ENCODE measurements at regions not wholly inside any gene's neighbourhood (a gene's known extent, or its start where the extent isn't known, plus 50 kb on each side); places are given as distances from the start of the nearest gene placed in this dataset.

DNA sequence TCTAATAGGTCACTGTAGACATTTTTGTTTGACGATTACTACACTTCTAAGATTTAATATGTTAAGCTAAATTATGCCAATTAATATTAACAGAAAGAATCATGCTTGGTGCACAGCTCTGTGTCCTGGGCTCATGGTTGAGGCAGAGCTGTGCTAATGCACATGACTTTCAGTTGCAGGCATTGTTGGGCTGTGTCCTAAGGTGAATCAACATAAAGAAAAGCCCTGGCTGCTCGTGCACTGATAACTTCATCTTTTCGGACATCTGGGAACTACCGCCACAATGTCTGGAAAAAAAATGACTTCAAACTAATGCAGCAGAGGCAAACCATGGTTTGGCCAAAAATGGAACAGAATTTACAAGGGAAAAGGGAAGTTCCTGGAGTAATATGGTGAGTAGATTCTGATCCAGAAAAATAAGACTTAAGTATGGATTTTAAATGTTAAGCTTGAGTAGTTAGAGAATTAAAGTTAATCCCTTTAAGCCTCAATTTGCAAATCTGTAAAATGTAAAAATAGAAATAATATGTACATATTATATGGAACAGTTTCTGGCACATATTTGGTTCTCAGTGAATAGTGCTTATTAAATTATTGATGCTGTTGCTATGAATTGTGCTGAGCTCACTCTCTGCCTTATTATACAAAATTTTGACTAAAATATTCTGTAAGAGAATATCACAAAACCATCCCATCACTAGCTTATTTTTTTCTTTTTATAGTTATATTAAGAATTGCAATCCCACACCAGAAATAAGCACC lies 186.1 kb downstream of the BRINP2 start:
- no peaks in the 10 kb centered on the region for H3K79me2 ChIP-seq (ENCODE audit: control insufficient read depth, insufficient read depth, low read length)
- Mint-ChIP-seq H3K4me1 (no peaks in the 10 kb centered on the region), H3K4me3 (no peak overlapping the region), H3K9me3 (ENCODE audit: insufficient read depth) (no peaks in the 10 kb centered on the region), H3K27me3 (peaks cover 5% of the 10 kb centered on the region), H3K27ac (no peak overlapping the region)
- H3K4me3 ChIP-seq (ENCODE audit: control extremely low read depth in 1 of 5, extremely low read depth in 1 of 5, insufficient read depth in 1 of 5, low read depth in 2 of 5, low read length in 4 of 5): no peak overlapping the region
- H2AFZ ChIP-seq (ENCODE audit: insufficient read depth, low read depth, low read length, poor library complexity, severe bottlenecking): no peak overlapping the region
- H3K9ac ChIP-seq (ENCODE audit: low read length): no peak overlapping the region
- no peaks in the 10 kb centered on the region for H4K20me1 ChIP-seq (ENCODE audit: control insufficient read depth, insufficient read depth, low read length, poor library complexity, severe bottlenecking)
- POLR2A ChIA-PET: no interaction called here
- no peaks in the 10 kb centered on the region for H3K27me3 ChIP-seq (replicated peaks in 1 of 4; ENCODE audit: control extremely low read depth in 1 of 4, control insufficient read depth in 3 of 4, insufficient read depth in 4 of 4, low read length in 3 of 4)
- intact Hi-C loops (cut with micrococcal nuclease): no loop called here
- H3K36me3 ChIP-seq (replicated peaks in 1 of 2; ENCODE audit: control extremely low read depth in 1 of 2, control insufficient read depth in 1 of 2, extremely low read depth in 1 of 2, insufficient read depth in 2 of 2, low read length in 1 of 2): no peaks in the 10 kb centered on the region
- TF ChIP-seq CTCF (IDR thresholded peaks at IDR 0.05): no peak
- TF ChIP-seq EZH2 (IDR thresholded peaks at IDR 0.05; ENCODE audit: borderline replicate concordance, insufficient read depth, low read depth, low read length, poor library complexity, severe bottlenecking): no peak
- CTCF ChIA-PET: no interaction called here
- DNase-seq: no peak
- H3K4me1 ChIP-seq (ENCODE audit: control insufficient read depth in 2 of 2, insufficient read depth in 2 of 2, low read length in 2 of 2): no peaks in the 10 kb centered on the region
- no peak for ATAC-seq (ENCODE audit: low read depth)
- H3K4me2 ChIP-seq (replicated peaks; ENCODE audit: low read depth, low read length, poor library complexity, severe bottlenecking): no peak overlapping the region
- no peak overlapping the region for H3K27ac ChIP-seq (ENCODE audit: low read length in 2 of 2)
- WGBS (ENCODE audit: insufficient coverage): 96% methylated on average over 3 of the region's 4 CpGs
- H3K9me3 ChIP-seq (ENCODE audit: control extremely low read depth in 1 of 3, control insufficient read depth in 2 of 3, insufficient read depth in 1 of 3, low read length in 2 of 3): no peaks in the 10 kb centered on the region

- ChIA-PET POLR2A (no interaction called here), CTCF (no interaction called here)
- TF ChIP-seq EZH2 (IDR thresholded peaks at IDR 0.05; ENCODE audit: borderline replicate concordance, insufficient read depth, low read depth, low read length, poor library complexity, severe bottlenecking) (no peak), CTCF (IDR thresholded peaks at IDR 0.05) (no peak)
- ATAC-seq (ENCODE audit: low read depth): no peak
- Histone ChIP-seq H2AFZ (ENCODE audit: insufficient read depth, low read depth, low read length, poor library complexity, severe bottlenecking) (no peak overlapping the region), H3K79me2 (ENCODE audit: control insufficient read depth, insufficient read depth, low read length) (no peaks in the 10 kb centered on the region), H3K9ac (ENCODE audit: low read length) (no peak overlapping the region), H3K4me2 (replicated peaks; ENCODE audit: low read depth, low read length, poor library complexity, severe bottlenecking) (no peak overlapping the region), H4K20me1 (ENCODE audit: control insufficient read depth, insufficient read depth, low read length, poor library complexity, severe bottlenecking) (no peaks in the 10 kb centered on the region), H3K27ac (ENCODE audit: low read length in 2 of 2) (no peak overlapping the region), H3K4me1 (ENCODE audit: control insufficient read depth in 2 of 2, insufficient read depth in 2 of 2, low read length in 2 of 2) (no peaks in the 10 kb centered on the region), H3K9me3 (ENCODE audit: control extremely low read depth in 1 of 3, control insufficient read depth in 2 of 3, insufficient read depth in 1 of 3, low read length in 2 of 3) (no peaks in the 10 kb centered on the region), H3K27me3 (replicated peaks in 1 of 4; ENCODE audit: control extremely low read depth in 1 of 4, control insufficient read depth in 3 of 4, insufficient read depth in 4 of 4, low read length in 3 of 4) (no peaks in the 10 kb centered on the region), H3K36me3 (replicated peaks in 1 of 2; ENCODE audit: control extremely low read depth in 1 of 2, control insufficient read depth in 1 of 2, extremely low read depth in 1 of 2, insufficient read depth in 2 of 2, low read length in 1 of 2) (no peaks in the 10 kb centered on the region), H3K4me3 (ENCODE audit: control extremely low read depth in 1 of 5, extremely low read depth in 1 of 5, insufficient read depth in 1 of 5, low read depth in 2 of 5, low read length in 4 of 5) (no peak overlapping the region)
- Mint-ChIP-seq H3K4me3 (no peak overlapping the region), H3K9me3 (ENCODE audit: insufficient read depth) (no peaks in the 10 kb centered on the region), H3K4me1 (no peaks in the 10 kb centered on the region), H3K27ac (no peak overlapping the region), H3K27me3 (peaks cover 5% of the 10 kb centered on the region)
- intact Hi-C loops (cut with micrococcal nuclease): no loop called here
- no CpG with 5 or more reads among the region's 2 CpGs for WGBS (ENCODE audit: insufficient coverage)
- DNase-seq: no peak
Measured at GRCh38 chr1:177355575-177355974, 184.8 kb downstream of the BRINP2 start.

Measured in B cell (primary cell).